SK-N-SH (cell line): ENCODE measurements at regions not wholly inside any gene's neighbourhood (a gene's known extent, or its start where the extent isn't known, plus 50 kb on each side); places are given as distances from the start of the nearest gene placed in this dataset.

ENCODE experiments used
- GABPA ChIP-seq: IDR thresholded peaks from 2 replicates; pipeline ENCODE4 v1.4.0; 2012; ENCODE audit warnings: low read depth, mild to moderate bottlenecking
- JUND ChIP-seq: IDR thresholded peaks from 2 replicates; pipeline ENCODE4 v1.4.0; 2012
- POLR2AphosphoS5 ChIP-seq: IDR thresholded peaks from 2 replicates; pipeline ENCODE4 v1.6.1; 2012; ENCODE audit warnings: low read depth, low read length
- RAD21 ChIP-seq: IDR thresholded peaks from 2 replicates; pipeline ENCODE4 v1.6.1; 2012; ENCODE audit warnings: mild to moderate bottlenecking, low read length
- RCOR1 ChIP-seq: fragments of 150-350 bp; IDR thresholded peaks from 2 replicates; pipeline ENCODE4 v1.6.1; 2017; ENCODE audit warnings: antibody characterized with exemption, low read length
- RFX5 ChIP-seq: IDR thresholded peaks from 2 replicates; pipeline ENCODE4 v1.6.1; 2012; ENCODE audit warnings: mild to moderate bottlenecking, improper control_type of control experiment, low read length
- SIN3A ChIP-seq: IDR thresholded peaks from 2 replicates; pipeline ENCODE4 v1.6.1; 2012; ENCODE audit warnings: low read depth, mild to moderate bottlenecking, low read length, moderate library complexity, borderline replicate concordance
- YY1 ChIP-seq: IDR thresholded peaks from 2 replicates; pipeline ENCODE4 v1.4.0; 2012; ENCODE audit warnings: low read depth, mild to moderate bottlenecking
- TF ChIP-seq, protein P1 (sequence below): IDR thresholded peaks from 2 replicates; pipeline ENCODE4 v1.4.0; 2012; ENCODE audit warnings: low read depth, borderline replicate concordance
- TF ChIP-seq, protein P2 (sequence below): fragments of 200-600 bp; sonication (generic); IDR thresholded peaks from 2 replicates; pipeline ENCODE4 v1.6.1; 2017; ENCODE audit warnings: antibody characterized with exemption, mild to moderate bottlenecking, moderate library complexity
- TF ChIP-seq, protein P3 (sequence below): fragments of 150-350 bp; IDR thresholded peaks from 2 replicates; pipeline ENCODE4 v1.6.1; 2016; ENCODE audit warnings: mild to moderate bottlenecking, low read depth, low read length
- TF ChIP-seq, protein P4 (sequence below): IDR thresholded peaks from 2 replicates; pipeline ENCODE4 v1.6.1; 2012; ENCODE audit warnings: mild to moderate bottlenecking, low read depth, low read length, moderate library complexity

DNA sequence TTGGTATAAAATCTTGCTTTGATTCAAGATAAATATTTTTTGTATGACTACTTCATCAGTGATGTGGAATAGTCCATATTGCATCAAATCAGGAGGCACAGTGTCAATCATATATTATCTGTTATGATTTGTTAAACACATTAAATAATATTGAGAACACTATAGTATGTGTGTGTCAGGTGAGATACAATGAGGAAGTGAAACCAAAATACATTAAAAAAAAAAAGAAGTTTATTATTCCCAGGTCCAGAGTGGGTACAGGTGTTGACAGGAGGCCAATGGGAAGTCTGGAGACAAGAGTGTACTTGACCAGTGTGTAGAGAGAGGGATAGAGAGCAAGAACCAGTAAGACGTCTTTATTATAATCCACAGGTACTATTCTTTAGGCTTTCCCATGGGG, 292.6 kb downstream of the FSIP2 start:
- TF ChIP-seq POLR2AphosphoS5 (no peak), RCOR1 (no peak), GABPA (no peak), SIN3A (no peak), JUND (no peak), RFX5 (no peak), RAD21 (no peak), YY1 (no peak)
- TF ChIP-seq, protein P1, sequence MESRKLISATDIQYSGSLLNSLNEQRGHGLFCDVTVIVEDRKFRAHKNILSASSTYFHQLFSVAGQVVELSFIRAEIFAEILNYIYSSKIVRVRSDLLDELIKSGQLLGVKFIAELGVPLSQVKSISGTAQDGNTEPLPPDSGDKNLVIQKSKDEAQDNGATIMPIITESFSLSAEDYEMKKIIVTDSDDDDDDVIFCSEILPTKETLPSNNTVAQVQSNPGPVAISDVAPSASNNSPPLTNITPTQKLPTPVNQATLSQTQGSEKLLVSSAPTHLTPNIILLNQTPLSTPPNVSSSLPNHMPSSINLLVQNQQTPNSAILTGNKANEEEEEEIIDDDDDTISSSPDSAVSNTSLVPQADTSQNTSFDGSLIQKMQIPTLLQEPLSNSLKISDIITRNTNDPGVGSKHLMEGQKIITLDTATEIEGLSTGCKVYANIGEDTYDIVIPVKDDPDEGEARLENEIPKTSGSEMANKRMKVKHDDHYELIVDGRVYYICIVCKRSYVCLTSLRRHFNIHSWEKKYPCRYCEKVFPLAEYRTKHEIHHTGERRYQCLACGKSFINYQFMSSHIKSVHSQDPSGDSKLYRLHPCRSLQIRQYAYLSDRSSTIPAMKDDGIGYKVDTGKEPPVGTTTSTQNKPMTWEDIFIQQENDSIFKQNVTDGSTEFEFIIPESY, result no peak
- TF ChIP-seq, protein P2, sequence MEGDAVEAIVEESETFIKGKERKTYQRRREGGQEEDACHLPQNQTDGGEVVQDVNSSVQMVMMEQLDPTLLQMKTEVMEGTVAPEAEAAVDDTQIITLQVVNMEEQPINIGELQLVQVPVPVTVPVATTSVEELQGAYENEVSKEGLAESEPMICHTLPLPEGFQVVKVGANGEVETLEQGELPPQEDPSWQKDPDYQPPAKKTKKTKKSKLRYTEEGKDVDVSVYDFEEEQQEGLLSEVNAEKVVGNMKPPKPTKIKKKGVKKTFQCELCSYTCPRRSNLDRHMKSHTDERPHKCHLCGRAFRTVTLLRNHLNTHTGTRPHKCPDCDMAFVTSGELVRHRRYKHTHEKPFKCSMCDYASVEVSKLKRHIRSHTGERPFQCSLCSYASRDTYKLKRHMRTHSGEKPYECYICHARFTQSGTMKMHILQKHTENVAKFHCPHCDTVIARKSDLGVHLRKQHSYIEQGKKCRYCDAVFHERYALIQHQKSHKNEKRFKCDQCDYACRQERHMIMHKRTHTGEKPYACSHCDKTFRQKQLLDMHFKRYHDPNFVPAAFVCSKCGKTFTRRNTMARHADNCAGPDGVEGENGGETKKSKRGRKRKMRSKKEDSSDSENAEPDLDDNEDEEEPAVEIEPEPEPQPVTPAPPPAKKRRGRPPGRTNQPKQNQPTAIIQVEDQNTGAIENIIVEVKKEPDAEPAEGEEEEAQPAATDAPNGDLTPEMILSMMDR, result no peak
- TF ChIP-seq, protein P3, sequence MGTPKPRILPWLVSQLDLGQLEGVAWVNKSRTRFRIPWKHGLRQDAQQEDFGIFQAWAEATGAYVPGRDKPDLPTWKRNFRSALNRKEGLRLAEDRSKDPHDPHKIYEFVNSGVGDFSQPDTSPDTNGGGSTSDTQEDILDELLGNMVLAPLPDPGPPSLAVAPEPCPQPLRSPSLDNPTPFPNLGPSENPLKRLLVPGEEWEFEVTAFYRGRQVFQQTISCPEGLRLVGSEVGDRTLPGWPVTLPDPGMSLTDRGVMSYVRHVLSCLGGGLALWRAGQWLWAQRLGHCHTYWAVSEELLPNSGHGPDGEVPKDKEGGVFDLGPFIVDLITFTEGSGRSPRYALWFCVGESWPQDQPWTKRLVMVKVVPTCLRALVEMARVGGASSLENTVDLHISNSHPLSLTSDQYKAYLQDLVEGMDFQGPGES, result no peak
- TF ChIP-seq, protein P4, sequence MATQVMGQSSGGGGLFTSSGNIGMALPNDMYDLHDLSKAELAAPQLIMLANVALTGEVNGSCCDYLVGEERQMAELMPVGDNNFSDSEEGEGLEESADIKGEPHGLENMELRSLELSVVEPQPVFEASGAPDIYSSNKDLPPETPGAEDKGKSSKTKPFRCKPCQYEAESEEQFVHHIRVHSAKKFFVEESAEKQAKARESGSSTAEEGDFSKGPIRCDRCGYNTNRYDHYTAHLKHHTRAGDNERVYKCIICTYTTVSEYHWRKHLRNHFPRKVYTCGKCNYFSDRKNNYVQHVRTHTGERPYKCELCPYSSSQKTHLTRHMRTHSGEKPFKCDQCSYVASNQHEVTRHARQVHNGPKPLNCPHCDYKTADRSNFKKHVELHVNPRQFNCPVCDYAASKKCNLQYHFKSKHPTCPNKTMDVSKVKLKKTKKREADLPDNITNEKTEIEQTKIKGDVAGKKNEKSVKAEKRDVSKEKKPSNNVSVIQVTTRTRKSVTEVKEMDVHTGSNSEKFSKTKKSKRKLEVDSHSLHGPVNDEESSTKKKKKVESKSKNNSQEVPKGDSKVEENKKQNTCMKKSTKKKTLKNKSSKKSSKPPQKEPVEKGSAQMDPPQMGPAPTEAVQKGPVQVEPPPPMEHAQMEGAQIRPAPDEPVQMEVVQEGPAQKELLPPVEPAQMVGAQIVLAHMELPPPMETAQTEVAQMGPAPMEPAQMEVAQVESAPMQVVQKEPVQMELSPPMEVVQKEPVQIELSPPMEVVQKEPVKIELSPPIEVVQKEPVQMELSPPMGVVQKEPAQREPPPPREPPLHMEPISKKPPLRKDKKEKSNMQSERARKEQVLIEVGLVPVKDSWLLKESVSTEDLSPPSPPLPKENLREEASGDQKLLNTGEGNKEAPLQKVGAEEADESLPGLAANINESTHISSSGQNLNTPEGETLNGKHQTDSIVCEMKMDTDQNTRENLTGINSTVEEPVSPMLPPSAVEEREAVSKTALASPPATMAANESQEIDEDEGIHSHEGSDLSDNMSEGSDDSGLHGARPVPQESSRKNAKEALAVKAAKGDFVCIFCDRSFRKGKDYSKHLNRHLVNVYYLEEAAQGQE, result no peak
